HCT116 (cell line): ENCODE measurements at regions not wholly inside any gene's neighbourhood (a gene's known extent, or its start where the extent isn't known, plus 50 kb on each side); places are given as distances from the start of the nearest gene placed in this dataset.

Experiments
- CTCF ChIP-seq, 3 experiments: fragments of 200-600 bp in 1 of 3; sonication (generic) in 1 of 3; IDR thresholded peaks in 2 of 3; conservative IDR thresholded peaks in 1 of 3; 2 replicates each; pipeline ENCODE4 v1.5.1; 2012 to 2017; ENCODE audit warnings: low read depth in 2 of 3, low read length in 2 of 3, antibody characterized with exemption in 1 of 3, borderline replicate concordance in 1 of 3, control low read depth in 1 of 3, mild to moderate bottlenecking in 1 of 3, mixed read lengths in 1 of 3, mixed run types in 1 of 3, moderate library complexity in 1 of 3; ENCODE audit not compliant: insufficient read depth in 1 of 3
- JUND ChIP-seq: IDR thresholded peaks from 2 replicates; pipeline ENCODE4 v1.6.1; 2012
- POLR2A ChIP-seq: IDR thresholded peaks from 2 replicates; pipeline ENCODE4 v1.7.0; 2011; ENCODE audit warnings: borderline replicate concordance; ENCODE audit not compliant: insufficient read depth, insufficient read length; ENCODE audit errors: extremely low read depth
- YY1 ChIP-seq: IDR thresholded peaks from 2 replicates; pipeline ENCODE4 v1.6.1; 2011; ENCODE audit warnings: low read length, low read depth, moderate library complexity, mild to moderate bottlenecking; ENCODE audit not compliant: insufficient replicate concordance; ENCODE audit errors: extremely low read depth

DNA sequence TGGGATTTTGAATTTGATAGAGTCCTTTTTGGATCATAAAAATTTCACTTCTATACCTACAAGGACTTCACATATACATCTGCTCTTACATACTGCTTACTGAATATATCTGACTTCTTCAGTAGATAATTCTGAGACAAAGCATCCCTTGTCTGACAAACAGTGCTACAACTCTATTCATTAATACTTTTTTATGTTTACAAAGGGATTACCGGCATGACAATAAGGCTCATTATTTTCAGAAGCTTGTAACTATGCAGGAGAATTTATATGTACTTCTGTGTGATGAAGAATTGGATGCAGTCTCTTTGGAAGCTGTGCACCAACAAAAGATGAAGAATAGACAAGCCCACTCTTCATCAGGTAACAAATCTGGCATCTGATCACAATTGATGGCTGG is 1070.3 kb downstream of the STIM2 start:
- no peak for TF ChIP-seq POLR2A
- no peak for TF ChIP-seq YY1
- TF ChIP-seq JUND: no peak
- TF ChIP-seq CTCF (IDR thresholded peaks at IDR 0.05 in 2 of 3, conservative IDR thresholded peaks at IDR 0.05 in 1 of 3; ENCODE audit: borderline replicate concordance in 1 of 3, insufficient read depth in 1 of 3, low read depth in 2 of 3, low read length in 2 of 3): no peak
